Ovary (tissue), 7 donors: ENCODE measurements at regions not wholly inside any gene's neighbourhood (a gene's known extent, or its start where the extent isn't known, plus 50 kb on each side); places are given as distances from the start of the nearest gene placed in this dataset.

Source experiments
- DNase-seq, 5 donors: peaks; one replicate each; pipeline ENCODE4 v3.0.0-alpha.2; 2019 to 2020
- H3K27ac ChIP-seq, 2 donors: fragments of 200-600 bp; one replicate each; pipeline versions ENCODE4 v1.5.1 to v1.8.0; 2019 to 2022
- H3K27me3 ChIP-seq: fragments of 200-600 bp; one replicate; pipeline ENCODE4 v1.8.0; 2022
- H3K36me3 ChIP-seq: fragments of 200-600 bp; sonication (generic); one replicate; pipeline ENCODE4 v1.5.1; 2019
- H3K4me1 ChIP-seq: one replicate; pipeline ENCODE4 v1.8.1; 2013; ENCODE audit warnings: mild to moderate bottlenecking, moderate library complexity; ENCODE audit not compliant: insufficient read depth
- H3K4me3 ChIP-seq: fragments of 200-600 bp; sonication (generic); one replicate; pipeline ENCODE4 v1.5.1; 2017
- H3K9me3 ChIP-seq, 2 donors: fragments of 200-600 bp in 1 of 2; sonication (generic) in 1 of 2; one replicate each; pipeline versions ENCODE4 v1.5.1 to v1.8.1; 2013 to 2019; ENCODE audit warnings: mild to moderate bottlenecking in 1 of 2, moderate library complexity in 1 of 2
- EP300 ChIP-seq: sonication (generic); formaldehyde crosslinking; IDR thresholded peaks from one replicate; pipeline ENCODE4 v1.6.1; 2017; ENCODE audit warnings: antibody characterized with exemption
- POLR2A ChIP-seq: fragments of 450-650 bp; IDR thresholded peaks from one replicate; pipeline ENCODE4 v1.6.1; 2017; ENCODE audit warnings: antibody characterized with exemption, mild to moderate bottlenecking, moderate library complexity
- WGBS, 3 donors: extraction: QIAGEN DNeasy Blood & Tissue Kit in 1 of 3; methylation state at CpG; one replicate each; pipeline versions ENCODE4 v1.1.5 to v1.1.7; 2013 to 2017; 5-methylcytosine and 5-hydroxymethylcytosine counted together
- intact Hi-C, 4 donors: fragments of 100-400 bp; cut with DNase I; formaldehyde crosslinking; loops; one replicate each; pipeline versions ENCODE4 v1.11.0 to v1.15.1; 2022 to 2023
- TF ChIP-seq, protein P1 (sequence below), 3 donors: fragments of 450-650 bp in 2 of 3; fragments of 200-600 bp in 1 of 3; IDR thresholded peaks; one replicate each; pipeline versions ENCODE4 v1.5.1 to v1.8.0; 2016 to 2022; ENCODE audit warnings: antibody characterized with exemption in 3 of 3, mild to moderate bottlenecking in 1 of 3
- donor health status: DM: no; HTN: no; CAD: no; lungs with moderate emphysema.
- donor health status: DM: no; HTN: no; CAD: no.
- donor health status: Bipolar disorder and iron deficiency.
- donor health status: DM: no; HTN: no; CAD: no.
- donor health status: DM: yes; HTN: yes; CAD: no.

- no peaks in the 10 kb centered on the region for H3K36me3 ChIP-seq
- WGBS, 3 donors: 41 to 50% (median 44%) methylated on average over 1 of the region's 1 CpG
- no peak overlapping the region for H3K27ac ChIP-seq
- intact Hi-C loops: no loop called here
- TF ChIP-seq, protein P1, sequence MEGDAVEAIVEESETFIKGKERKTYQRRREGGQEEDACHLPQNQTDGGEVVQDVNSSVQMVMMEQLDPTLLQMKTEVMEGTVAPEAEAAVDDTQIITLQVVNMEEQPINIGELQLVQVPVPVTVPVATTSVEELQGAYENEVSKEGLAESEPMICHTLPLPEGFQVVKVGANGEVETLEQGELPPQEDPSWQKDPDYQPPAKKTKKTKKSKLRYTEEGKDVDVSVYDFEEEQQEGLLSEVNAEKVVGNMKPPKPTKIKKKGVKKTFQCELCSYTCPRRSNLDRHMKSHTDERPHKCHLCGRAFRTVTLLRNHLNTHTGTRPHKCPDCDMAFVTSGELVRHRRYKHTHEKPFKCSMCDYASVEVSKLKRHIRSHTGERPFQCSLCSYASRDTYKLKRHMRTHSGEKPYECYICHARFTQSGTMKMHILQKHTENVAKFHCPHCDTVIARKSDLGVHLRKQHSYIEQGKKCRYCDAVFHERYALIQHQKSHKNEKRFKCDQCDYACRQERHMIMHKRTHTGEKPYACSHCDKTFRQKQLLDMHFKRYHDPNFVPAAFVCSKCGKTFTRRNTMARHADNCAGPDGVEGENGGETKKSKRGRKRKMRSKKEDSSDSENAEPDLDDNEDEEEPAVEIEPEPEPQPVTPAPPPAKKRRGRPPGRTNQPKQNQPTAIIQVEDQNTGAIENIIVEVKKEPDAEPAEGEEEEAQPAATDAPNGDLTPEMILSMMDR (IDR thresholded peaks at IDR 0.05): no peak
- TF ChIP-seq EP300 (no peak), POLR2A (no peak)
- no peaks in the 10 kb centered on the region for H3K4me1 ChIP-seq
- no peak overlapping the region for H3K4me3 ChIP-seq
- no peaks in the 10 kb centered on the region for H3K27me3 ChIP-seq
- H3K9me3 ChIP-seq: no peaks in the 10 kb centered on the region
- no peak for DNase-seq
Measured at GRCh38 chr9:22285066-22285465, 161.6 kb upstream of the DMRTA1 start.

GRCh38 chr9:22286661-22287060 lies 160.0 kb upstream of the DMRTA1 start:
- TF ChIP-seq EP300 (no peak), POLR2A (no peak)
- TF ChIP-seq, protein P1 (IDR thresholded peaks at IDR 0.05): no peak
- DNase-seq: no peak
- Histone ChIP-seq H3K4me3 (no peak overlapping the region), H3K27ac (no peak overlapping the region), H3K27me3 (no peaks in the 10 kb centered on the region), H3K4me1 (no peaks in the 10 kb centered on the region), H3K9me3 (no peaks in the 10 kb centered on the region), H3K36me3 (no peaks in the 10 kb centered on the region)
- WGBS, 3 donors: 85 to 100% (median 91%) methylated on average over 1 of the region's 1 CpG
- intact Hi-C loops: no loop called here

- 83 to 93% (median 93%) methylated on average over 1 of the region's 1 CpG for WGBS, 3 donors
- no peak for DNase-seq
- intact Hi-C loops: no loop called here
- Histone ChIP-seq H3K36me3 (no peaks in the 10 kb centered on the region), H3K9me3 (no peaks in the 10 kb centered on the region), H3K4me1 (no peaks in the 10 kb centered on the region), H3K27me3 (no peaks in the 10 kb centered on the region), H3K4me3 (no peak overlapping the region), H3K27ac (no peak overlapping the region)
- TF ChIP-seq, protein P1 (IDR thresholded peaks at IDR 0.05): no peak
- TF ChIP-seq EP300 (no peak), POLR2A (no peak)
Measured at GRCh38 chr9:22288661-22289060, 158.0 kb upstream of the DMRTA1 start.

DNA sequence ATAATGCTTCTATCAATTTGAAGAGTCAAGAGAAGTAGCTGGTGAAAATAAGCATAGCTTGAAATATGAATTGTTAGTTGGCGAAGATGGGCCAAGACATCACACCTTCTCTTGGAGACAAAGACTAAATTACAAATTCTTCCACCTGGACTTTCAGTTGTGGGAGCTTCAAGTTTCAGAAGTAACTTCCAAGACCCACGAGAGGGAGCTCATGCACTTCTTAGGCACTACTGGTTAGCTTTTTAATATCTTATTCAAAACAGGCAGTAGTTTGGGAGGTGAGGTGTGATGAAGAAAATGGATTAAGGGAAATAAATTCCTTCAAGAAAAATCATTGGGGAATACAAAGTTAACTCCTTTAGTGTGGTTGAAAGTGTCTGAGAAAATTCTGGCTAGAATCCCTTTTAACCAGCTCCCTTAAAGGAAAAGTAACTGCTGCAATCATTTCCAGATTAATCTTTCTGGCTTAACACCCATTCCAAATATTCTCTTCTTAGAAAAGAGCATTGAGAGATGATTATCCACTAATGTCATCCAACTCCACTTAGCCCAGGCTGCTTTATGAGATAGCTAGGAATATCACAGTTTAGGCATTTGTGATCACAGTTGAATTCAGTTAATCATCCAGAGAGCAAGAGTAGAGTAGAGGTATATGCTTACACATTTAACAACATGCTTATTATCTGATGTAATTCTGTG lies 139.5 kb upstream of the DMRTA1 start:
- TF ChIP-seq POLR2A (no peak), EP300 (no peak)
- TF ChIP-seq, protein P1 (IDR thresholded peaks at IDR 0.05): no peak
- no peak for DNase-seq
- no peak overlapping the region for H3K27ac ChIP-seq
- H3K27me3 ChIP-seq: no peaks in the 10 kb centered on the region
- no peaks in the 10 kb centered on the region for H3K4me1 ChIP-seq
- H3K36me3 ChIP-seq: no peaks in the 10 kb centered on the region
- intact Hi-C loops: no loop called here
- no peak overlapping the region for H3K4me3 ChIP-seq
- WGBS, 3 donors: 16 to 24% (median 20%) methylated on average over 2 of the region's 2 CpGs
- H3K9me3 ChIP-seq: no peaks in the 10 kb centered on the region
